ENCODE measurements at regions not wholly inside any gene's neighbourhood (a gene's known extent, or its start where the extent isn't known, plus 50 kb on each side); places are given as distances from the start of the nearest gene placed in this dataset.

DNA sequence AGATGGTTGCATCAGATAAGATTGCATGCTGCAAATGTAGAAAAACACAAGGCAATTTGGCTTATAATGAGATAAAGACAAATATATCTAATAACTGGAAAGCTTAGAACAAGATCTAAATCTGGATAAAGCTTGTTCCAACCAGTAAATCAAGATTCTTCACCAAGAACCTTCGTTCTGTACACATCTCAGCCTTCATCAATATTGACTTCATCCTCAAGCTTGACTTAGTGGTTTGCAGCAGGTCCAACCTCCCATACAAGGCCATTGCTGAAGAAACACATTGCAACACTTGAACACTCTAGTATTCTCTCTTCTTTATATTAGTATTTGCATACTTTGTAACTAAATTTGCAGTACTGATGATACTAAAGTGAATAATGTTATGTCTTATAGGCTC lies 407.6 kb downstream of the TLL1 start:
- H3K9me3 Mint-ChIP-seq: no peaks in the 10 kb centered on the region
- WGBS (ENCODE audit: extremely low coverage, insufficient read length, low lambda C conversion rate): no CpG with 5 or more reads among the region's 1 CpG

More for the DNA sequence above, 407.6 kb downstream of the TLL1 start:
- no peaks in the 10 kb centered on the region for H3K79me2 ChIP-seq (ENCODE audit: insufficient read depth, low read length)
- no peak overlapping the region for H3K18ac ChIP-seq (ENCODE audit: insufficient read length, low read depth, low read length)
- no peak overlapping the region for H3K23ac ChIP-seq (ENCODE audit: insufficient read length, low read depth, low read length)
- H3K4ac ChIP-seq (ENCODE audit: low read depth, low read length): no peak overlapping the region
- no peak overlapping the region for H4K91ac ChIP-seq (ENCODE audit: insufficient read length, low read depth, low read length)
- H2AK5ac ChIP-seq (ENCODE audit: insufficient read length, low read length): no peak overlapping the region
- H3K27me3 Mint-ChIP-seq (ENCODE audit: low read depth): no peaks in the 10 kb centered on the region; the same call in 1 of the 2 replicates
- no peak overlapping the region for H3K27ac ChIP-seq (ENCODE audit: insufficient read length, low read depth, low read length)
- H2BK15ac ChIP-seq (ENCODE audit: low read depth, low read length): no peak overlapping the region
- H3K36me3 Mint-ChIP-seq (ENCODE audit: insufficient read depth in 1 of 3, low read depth in 3 of 3): no peaks in the 10 kb centered on the region
- TF ChIP-seq, protein P1, sequence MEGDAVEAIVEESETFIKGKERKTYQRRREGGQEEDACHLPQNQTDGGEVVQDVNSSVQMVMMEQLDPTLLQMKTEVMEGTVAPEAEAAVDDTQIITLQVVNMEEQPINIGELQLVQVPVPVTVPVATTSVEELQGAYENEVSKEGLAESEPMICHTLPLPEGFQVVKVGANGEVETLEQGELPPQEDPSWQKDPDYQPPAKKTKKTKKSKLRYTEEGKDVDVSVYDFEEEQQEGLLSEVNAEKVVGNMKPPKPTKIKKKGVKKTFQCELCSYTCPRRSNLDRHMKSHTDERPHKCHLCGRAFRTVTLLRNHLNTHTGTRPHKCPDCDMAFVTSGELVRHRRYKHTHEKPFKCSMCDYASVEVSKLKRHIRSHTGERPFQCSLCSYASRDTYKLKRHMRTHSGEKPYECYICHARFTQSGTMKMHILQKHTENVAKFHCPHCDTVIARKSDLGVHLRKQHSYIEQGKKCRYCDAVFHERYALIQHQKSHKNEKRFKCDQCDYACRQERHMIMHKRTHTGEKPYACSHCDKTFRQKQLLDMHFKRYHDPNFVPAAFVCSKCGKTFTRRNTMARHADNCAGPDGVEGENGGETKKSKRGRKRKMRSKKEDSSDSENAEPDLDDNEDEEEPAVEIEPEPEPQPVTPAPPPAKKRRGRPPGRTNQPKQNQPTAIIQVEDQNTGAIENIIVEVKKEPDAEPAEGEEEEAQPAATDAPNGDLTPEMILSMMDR (conservative IDR thresholded peaks at IDR 0.05): no peak
- no peak overlapping the region for H3K14ac ChIP-seq (ENCODE audit: insufficient read depth, low read length)
- H3K4me2 ChIP-seq (ENCODE audit: insufficient read depth, insufficient read length, low read length): no peak overlapping the region
- no peak overlapping the region for H3T11ph ChIP-seq (ENCODE audit: low read length)
- no peaks in the 10 kb centered on the region for H3K4me1 ChIP-seq (ENCODE audit: insufficient read depth, low read length)
- H3K23me2 ChIP-seq (ENCODE audit: insufficient read length, low read depth, low read length, poor library complexity, severe bottlenecking): no peaks in the 10 kb centered on the region
- H2AFZ ChIP-seq (ENCODE audit: low read length): no peak overlapping the region
- H2BK20ac ChIP-seq (ENCODE audit: low read depth, low read length, poor library complexity, severe bottlenecking): no peak overlapping the region
- no peaks in the 10 kb centered on the region for H3K9me3 ChIP-seq (ENCODE audit: control insufficient read depth, low read depth, low read length)
- H4K20me1 ChIP-seq (ENCODE audit: control insufficient read depth, insufficient read depth, insufficient read length): no peaks in the 10 kb centered on the region
- H2BK12ac ChIP-seq (ENCODE audit: insufficient read length, low read depth, low read length): no peak overlapping the region
- no peak overlapping the region for H3K27ac Mint-ChIP-seq
- no peak overlapping the region for H2BK5ac ChIP-seq (ENCODE audit: insufficient read length, low read length)
- no peaks in the 10 kb centered on the region for H3K4me1 Mint-ChIP-seq
- H4K8ac ChIP-seq (replicated peaks; ENCODE audit: insufficient read length, low read depth, low read length): no peak overlapping the region
- H3K4me3 Mint-ChIP-seq: no peak overlapping the region
- DNase-seq: no peak
- H3K9ac ChIP-seq (ENCODE audit: extremely low read depth, insufficient read length, low read length): no peak overlapping the region
- no peaks in the 10 kb centered on the region for H3K79me1 ChIP-seq (ENCODE audit: insufficient read depth, low read depth, low read length, poor library complexity, severe bottlenecking)
- no peak overlapping the region for H2BK120ac ChIP-seq (ENCODE audit: low read depth, low read length, poor library complexity, severe bottlenecking)
- H3K27me3 ChIP-seq (ENCODE audit: insufficient read depth, low read length): no peaks in the 10 kb centered on the region
- H3K56ac ChIP-seq (ENCODE audit: insufficient read length, low read depth, low read length): no peak overlapping the region
- H4K5ac ChIP-seq (ENCODE audit: insufficient read length, low read depth, low read length): no peak overlapping the region
